ENCODE measurements at regions not wholly inside any gene's neighbourhood (a gene's known extent, or its start where the extent isn't known, plus 50 kb on each side); places are given as distances from the start of the nearest gene placed in this dataset.
"Not testable (repeated sequence)": the region's sequence is repeated elsewhere in the genome, so short reads cannot be mapped to it uniquely, and the experiment has no call there.

DNA sequence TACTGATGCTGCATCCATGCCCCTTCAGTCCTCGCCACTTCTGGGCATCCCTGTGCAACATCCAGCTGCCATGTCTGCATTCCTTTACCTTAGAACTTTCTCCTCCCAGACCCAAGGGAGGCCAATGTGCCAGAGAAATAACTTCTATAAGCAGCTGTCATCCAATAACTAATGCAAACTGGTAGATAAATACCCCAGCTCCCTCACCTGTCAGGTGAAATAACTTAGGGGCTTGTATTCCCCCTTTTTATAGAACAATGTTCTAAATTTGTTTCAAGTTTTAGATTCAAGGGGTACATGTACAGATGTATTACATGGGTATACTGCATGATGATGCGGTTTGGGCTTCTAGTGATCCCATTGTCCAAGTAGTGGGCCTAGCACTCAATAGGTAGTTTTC, 880.1 kb downstream of the UQCRFS1 start:
- no peak for DNase-seq

DNA sequence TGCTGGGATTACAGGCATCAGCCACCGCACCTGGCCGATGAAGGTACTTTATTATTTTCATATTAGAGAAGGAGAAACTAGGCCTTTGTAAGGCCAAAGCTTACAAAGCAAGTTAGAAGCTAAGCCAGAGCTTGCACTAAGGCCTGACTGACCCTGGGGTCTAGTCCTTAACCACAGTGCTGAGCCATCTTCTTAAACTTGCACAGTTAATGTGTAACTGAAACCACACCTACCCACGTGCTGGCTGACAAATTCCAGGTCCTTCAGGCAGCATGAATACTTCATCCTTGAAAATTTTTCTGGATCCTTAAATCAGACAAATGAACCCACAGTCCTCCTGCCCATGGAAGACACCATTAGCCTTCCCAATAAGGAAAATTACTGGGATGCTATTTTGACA, 880.6 kb downstream of the UQCRFS1 start:
- DNase-seq, result no peak

DNA sequence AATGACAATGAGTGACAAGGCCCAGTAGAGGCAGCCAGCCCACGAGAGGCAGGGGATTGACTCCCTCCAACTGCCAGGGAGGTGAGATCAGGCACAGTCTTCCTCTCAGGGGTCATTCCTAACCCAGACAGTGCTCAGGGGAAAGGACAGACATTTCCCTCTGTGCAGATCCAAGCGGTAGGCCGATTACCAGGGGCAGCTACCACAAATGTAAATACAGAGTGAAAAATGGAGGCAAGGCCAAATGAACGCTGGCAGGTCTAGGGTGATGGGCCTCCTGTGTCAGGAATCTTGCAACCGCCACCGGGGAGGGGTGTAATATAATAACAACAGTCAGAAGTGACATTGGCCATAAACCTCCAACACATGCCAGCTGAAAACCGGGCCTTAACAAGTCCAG, 881.4 kb downstream of the UQCRFS1 start:
- no peak for DNase-seq

DNA sequence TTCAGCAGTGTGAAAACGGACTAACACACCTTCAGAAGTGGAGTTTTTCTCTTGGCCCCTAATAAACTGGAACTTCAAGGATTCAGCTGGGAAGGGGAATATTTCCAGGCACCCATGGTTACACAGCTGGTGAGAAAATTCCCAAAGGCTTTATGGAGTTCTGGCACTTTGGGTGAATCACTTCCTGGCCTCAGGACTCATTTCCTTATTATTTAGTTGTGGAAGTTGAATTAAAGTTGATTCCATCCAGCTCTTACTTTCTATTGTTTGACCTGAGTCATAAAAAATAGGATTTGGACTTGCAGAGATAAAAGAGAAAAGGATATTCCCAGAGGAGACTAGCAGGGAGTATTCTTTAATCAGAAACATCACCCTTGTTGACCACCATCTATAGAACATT, 882.1 kb downstream of the UQCRFS1 start:
- no peak for DNase-seq

DNA sequence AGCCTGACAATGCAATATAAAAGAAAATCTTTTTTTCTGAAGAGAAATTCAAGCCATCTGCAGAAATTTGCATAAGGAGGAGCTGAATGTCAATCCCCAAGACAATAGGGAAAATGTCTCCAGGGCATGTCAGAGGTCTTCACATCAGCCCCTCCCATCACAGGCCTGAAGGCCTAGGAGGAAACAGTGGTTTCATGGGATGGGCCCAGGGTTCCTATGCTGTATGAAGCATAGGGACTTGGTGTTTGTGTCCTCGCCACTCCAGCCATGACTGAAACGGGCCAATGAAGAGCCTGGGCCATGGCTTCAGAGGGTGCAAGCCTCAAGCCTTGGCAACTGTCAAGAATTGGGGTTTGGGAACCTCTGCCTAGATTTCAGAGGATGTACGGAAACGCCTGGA, 883.5 kb downstream of the UQCRFS1 start:
- no peak for DNase-seq

DNA sequence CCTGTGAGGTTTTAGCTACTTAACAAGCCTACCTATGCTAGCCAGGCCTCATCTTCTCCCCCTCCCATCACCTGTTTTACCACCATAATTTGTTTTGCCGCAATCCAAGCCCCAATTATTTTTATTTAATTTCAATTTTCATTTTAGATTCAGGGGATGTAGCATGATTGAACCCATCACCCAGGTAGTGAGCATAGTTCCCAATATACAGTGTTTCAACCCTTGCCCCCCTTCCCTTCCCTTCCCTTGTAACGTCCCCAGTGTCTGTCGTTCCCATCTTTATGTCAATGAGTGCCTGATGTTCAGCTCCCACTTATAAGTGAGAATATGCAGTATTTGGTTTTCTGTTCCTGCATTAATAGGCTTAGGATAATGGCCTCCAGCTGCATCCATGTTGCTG, 885.0 kb downstream of the UQCRFS1 start:
- DNase-seq, result no peak

DNA sequence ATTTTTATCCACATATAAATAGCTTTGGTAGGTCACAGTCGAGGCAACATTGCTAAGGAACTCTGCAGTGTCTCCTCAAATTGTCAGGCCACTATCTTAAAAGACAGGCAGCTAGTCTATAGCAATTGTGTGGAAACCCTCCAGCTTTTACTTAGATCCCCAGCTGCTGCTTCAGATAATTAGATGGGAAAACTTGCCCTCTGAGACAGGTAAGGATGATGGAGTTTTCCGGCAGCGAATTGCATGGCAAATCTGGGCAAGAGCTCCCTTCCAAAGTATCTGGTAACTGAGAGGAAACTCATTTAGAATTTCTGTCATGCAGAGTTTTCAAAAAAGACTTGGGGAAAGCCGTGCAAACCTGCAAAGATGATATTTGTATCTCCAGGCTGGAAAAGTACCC, 886.2 kb downstream of the UQCRFS1 start:
- no peak for DNase-seq

DNA sequence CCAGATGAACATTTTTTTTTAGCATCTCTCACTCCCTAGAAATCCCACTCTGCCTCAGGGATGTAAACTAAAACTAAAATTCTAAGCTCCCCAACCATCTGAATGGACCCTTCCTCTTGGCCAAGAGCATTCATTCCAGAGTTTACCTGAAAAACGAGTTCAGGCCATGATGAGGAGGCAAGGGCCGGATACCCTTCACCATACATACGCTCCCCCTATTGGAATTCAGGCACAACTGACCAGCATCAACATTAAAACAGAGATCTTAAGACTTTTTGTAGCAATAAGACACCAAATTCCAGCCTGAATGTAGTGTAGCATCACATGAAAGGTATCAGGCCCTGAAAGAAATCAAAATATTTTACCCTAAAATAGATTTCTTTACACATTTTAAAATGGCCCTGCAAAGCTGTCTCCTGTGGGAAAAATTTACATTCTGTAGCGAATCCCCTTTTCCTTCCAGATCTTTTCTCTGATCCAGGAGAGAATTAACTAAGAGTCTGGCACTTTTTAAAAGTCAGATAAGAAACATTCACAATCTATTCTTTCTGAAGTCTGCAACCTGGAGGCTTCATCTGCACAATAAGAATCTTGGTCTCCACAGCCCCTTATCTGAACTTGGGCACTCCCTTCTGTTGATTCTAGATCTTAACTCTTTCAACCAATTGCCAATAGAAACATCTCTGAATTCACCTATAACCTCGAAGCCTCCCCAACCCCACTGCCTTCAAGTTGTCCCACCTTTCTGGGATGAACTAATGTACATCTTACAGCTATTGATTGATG, 888.5 kb downstream of the UQCRFS1 start:
- no peak for DNase-seq

DNA sequence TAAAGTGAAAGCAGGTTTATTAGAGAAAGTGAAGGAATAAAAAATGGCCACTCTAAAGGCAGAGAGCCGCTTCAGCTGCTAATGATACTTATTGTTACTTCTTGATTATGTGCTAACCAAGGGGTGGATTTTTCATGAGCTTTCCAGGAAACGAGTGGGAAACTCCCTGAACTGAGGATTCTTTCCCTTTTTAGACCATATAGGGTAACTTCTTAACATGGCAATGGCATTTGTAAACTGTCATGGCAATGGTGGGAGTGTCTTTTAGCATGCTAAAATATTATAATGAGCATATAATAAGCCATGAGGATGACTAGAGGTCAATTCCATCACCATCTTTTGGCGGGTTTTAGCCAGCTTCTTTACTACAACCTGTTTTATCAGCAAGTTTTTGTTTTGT, 890.0 kb downstream of the UQCRFS1 start:
- no peak for DNase-seq

DNA sequence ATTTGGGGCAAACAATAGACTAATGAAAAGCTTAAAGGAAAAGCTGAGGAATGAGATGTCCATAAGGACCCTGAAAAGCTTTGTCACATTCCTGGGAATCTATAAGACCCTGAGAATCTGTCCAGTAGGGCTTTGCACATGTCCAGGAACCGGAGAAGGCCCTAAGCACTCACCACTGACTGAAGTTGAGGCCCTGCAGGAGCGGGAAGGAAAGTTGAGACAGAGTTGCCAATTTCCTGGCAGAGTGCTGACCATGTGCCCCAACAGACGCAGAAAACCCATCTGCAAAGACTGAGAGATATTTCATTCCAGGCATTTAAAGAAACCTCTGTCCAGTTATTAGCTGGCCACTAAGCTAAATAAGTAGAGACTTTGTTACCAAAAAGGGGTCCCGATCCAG, 890.5 kb downstream of the UQCRFS1 start:
- no peak for DNase-seq

DNA sequence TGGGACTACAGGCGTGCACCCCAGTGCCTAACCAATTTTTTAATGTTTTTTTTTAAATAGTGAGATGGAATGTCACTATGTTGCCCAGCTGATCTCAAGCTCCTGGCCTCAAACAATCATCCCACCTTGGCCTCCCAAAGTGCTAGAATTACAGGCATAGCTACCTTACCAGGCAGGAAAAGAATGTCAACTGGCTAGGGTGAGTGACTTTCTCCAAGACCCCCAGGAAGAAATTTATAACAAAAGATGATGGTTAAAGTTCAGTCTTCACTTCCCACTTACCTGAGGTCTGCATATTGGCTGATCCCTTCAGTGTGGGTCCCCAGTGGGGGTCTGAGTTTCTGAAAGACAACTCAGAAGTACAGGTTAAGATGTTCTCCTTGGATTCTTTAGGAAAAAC, 893.0 kb downstream of the UQCRFS1 start:
- DNase-seq, result no peak

DNA sequence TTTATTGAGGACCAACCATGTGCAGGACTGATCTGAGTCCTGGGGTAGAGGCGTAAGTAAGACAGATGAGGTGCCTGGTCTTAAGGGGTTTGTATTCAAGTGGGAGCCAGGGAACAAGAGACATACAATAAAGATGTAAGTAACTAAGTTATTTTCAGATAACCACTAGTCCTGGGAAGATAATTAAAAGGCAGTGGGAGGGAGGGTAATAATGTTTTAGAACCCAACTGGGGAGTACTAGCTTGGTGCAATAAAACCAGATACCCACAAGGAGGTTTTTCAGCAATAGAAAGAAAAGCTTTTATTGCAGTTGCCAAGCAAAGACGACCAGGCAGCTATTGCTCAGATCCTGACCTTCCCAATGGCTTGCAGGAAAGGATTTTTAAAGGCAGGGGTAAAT, 893.7 kb downstream of the UQCRFS1 start:
- DNase-seq, result no peak

DNA sequence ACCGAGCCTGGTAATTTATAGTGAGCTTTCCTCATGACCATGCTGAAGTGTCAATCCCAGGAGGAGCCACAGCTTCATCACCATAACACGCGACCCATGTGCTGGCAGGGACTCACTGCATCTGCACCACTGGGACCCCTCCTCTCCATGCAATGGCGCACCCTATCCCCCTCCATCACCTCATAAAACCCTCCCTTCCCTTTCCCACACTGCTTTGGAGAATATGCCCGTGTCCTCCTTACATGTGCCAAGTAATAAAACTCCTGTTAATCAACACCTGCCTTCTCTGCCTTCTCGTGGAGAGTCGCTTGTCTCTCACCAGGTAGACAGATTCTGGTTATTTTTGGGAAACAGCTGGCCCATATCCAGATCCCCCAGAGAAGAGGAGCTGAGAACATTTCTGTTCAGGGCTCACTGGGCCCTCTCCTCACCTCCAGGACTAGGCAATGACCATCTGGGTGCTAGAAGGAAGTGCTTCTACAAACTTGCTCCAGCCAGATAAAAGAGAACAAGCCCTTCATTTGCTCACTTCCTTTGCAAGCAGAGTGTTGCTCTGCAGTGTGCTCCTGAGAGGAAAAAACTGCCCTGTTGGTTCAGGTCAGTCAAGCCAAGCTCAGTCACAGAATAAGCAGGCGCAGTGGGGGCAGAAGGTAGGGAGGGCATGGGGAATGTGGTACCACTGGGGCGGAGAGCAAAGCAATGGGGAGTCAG, 894.3 kb downstream of the UQCRFS1 start:
- no peak for DNase-seq

DNA sequence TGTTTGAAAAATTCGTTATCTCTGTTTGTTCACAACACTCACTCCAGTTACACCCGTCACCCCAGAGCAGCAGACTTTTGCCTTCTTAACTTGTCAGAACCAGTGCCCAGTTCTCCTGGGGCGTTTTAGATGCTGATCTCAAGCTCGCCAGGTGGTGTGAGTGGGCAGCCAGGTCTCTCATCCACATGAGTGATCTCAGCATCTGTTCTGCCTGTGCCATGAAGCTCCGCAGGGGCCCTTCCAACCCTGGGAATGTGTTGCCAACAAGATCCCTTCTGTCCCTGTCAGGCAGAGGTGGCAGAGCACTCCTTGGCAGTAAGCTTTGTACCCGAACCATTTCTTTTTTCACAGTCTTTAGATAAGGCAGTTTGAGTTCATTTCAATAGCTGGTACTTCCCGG, 896.5 kb downstream of the UQCRFS1 start:
- no peak for DNase-seq

DNA sequence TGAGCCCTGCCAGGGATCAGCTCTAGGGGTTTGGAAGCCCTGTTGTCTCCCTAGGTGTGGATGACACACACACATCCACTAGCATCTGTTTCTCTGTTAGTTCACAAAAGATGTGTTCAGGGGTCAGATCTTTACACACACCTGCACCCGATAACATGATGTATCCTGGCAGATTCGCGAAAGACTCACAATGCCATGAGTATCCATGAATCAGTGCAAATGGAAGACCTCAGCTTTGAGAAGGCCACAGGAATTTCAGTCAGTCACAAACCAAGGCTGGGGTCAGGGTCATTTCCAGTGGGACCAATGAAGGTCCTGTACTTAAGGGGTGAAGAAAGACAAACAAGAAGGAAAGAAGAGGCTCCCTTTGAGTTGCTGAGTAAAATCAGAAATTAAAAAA, 898.2 kb downstream of the UQCRFS1 start:
- DNase-seq, result no peak

DNA sequence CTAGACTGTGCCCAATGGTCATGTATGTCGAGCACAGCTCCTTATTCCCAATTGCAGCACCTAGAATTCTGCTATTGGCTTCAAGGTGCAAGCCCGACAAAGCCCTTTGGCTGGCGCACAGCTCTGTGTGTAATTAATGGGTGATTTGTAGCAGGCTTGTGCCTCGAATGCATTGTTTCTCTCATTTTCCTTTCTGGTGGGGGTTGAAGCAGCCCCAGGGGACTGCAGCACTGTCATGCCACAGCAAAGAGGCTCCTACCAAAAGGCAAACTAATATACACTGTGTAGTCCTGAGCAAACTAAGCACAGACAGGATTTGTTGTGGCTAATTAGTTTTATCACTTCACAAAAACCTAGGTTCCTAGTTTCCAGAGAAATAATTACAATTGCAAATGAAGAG, 898.7 kb downstream of the UQCRFS1 start:
- no peak for DNase-seq

DNA sequence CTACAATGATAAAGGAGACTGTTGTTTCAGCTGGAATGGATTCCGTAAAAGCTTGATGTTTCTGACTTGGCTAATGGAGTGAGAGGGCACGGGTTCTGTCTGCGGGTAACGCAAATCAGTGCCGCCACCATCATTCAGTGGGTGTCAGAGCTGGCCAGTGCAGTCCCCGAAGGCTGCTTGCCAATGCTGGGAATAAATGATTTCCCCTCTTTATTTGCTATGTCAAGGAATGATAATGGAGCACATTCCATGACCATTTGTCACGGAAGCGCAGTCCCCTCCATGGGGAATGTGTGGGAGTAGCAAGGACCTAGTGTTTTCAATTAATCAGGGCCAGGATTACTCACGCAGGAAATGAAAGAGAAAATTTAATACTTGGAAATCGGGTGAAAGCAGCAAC, 899.3 kb downstream of the UQCRFS1 start:
- DNase-seq, result no peak

DNA sequence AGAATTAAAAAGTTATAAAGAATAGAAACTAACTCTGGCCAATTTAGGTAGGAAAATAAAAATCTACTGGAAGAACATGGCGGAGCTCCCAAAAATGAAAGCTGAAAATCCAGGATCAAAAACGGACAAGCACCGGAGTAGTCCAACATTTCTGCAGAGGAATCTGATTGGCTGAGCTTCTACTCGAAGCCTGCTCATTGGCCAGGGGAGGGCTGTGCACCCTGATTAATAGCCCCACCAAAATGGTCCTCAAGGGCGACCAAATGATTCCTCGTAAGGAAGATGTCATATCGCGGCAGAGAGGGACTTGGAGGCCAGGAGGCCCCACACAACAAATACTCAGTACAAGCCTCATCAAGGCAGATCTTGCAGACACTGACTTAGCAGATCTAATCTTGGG, 900.7 kb downstream of the UQCRFS1 start:
- no peak for DNase-seq

DNA sequence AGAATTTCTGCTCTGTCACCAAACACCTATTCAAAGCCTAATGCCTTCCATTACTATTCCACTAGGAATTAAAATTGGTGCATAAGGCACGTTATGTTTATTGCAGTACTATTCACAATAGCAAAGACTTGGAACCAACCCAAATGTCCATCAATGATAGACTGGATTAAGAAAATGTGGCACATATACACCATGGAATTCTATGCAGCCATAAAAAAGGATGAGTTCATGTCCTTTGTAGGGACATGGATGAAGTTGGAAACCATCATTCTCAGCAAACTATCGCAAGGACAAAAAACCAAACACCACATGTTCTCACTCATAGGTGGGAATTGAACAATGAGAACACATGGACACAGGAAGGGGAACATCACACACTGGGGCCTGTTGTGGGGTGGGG, 902.1 kb downstream of the UQCRFS1 start:
- DNase-seq, result not testable (repeated sequence)

DNA sequence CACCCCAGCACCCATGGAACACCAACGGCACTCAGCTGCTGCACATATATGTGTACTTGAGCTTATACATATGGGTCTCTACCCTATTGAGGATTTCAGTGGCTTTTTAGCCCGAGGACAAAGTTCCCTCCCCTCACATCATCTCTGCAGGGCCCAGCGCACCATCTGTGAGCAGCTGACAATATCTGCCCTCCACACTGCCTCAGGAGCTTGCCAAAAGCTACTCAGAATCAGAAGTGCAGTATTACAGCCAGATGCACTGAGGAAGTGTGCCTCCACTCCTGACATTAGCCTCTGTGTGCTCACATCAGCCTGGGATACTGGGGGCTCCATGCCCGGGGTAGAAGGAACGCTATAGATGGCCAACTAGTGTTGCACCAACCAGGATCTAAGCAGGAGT, 903.9 kb downstream of the UQCRFS1 start:
- DNase-seq, result no peak

DNA sequence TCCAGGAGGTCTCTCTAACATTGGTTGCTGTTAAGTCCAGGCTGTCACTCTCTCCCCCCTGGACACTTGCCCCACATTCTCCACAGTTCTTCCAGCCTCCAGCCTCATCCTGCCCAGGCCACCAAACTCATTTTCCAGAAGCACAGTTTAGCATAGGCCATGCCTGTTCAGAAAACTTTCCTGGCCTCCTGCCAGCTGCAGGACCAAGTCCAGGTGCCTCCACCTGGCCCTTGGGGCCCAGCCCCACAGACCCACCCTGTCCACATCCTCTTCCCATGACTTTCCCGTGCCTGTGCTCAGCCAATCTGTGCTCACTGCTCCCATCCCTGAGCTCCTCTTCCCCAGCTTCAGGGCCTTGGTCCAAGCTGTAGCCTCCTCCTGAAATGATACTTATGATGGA, 905.0 kb downstream of the UQCRFS1 start:
- DNase-seq, result no peak

DNA sequence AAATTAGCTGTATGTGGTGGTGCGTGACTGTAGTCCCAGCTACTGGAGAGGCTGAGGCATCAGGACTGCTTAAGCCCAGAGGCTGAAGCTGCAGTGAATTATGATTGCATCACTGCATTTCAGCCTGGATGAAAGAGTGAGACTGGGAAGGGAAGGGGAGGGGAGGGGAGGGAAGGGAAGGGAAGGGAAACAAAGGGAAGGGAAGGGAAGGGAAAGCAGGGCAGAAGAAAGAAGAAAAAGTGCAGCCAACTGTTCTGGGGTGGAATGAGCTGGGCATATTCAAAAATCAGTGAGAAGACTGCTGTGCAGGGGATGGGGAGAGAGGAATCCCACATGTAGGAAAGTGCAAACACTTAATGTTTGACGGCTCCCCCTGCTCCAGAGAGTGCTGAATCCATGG, 905.5 kb downstream of the UQCRFS1 start:
- no peak for DNase-seq

DNA sequence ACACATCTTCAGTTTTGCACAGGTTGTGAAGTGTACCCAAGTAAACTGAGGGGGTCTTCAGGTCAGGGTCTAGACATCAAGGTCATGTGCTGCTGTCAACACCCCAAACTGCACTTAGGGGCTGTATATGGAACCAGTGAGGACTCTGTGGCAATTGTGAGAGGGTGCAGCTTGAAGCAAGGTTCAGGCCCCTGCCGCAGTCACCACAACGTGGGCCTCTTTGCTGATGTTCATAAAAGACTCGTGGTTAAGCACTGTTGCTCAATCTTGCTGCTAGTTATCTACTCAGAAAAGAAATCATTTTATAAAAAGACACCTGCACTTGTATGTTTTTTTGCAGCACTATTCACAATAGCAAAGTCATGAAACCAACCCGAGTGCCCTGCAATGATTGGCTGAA, 907.4 kb downstream of the UQCRFS1 start:
- DNase-seq, result no peak

DNA sequence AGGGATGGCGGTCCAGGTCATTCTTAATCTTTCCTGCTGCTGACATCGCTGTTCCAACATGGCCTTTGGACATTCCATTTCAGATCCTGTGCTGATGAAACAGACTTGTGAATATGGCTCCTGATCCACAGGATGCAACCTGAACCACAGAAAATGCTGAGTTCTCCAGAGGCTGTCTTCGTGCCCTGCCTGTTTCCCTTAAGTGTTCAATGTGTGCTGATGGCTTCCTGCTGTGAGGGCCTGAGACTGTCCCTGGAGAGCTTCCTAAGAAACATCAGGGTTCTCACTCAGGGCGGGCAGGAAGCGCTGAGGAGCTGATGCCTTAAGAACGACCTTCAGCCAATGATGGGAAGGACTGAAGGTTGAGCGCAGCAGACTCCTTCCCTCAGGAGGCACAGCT, 909.4 kb downstream of the UQCRFS1 start:
- DNase-seq, result no peak

DNA sequence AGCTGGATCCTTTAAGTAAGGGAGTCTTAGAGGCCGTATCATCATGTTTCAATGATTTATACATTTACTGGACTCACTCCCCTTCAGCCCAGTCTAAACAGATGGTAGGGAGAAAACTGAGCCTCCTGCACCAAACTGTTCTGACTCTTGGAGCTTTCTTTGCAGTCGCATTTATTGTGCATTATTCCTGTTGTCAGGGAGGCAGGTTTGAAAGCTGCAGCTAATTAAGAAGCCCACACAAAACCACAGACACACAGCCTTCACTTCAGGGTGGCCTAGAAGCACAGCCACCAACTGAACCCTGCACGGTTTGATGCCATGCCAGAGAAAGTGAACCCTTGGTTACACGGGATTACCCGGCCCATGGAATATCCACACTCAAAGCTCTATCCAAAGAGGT, 911.0 kb downstream of the UQCRFS1 start:
- DNase-seq, result no peak
